GOT3 (cell line): ENCODE measurements at regions not wholly inside any gene's neighbourhood (a gene's known extent, or its start where the extent isn't known, plus 50 kb on each side); places are given as distances from the start of the nearest gene placed in this dataset.

Source experiments
- DNase-seq: peaks from one replicate; lab custom pipeline; 2025; ENCODE audit warnings: mixed read lengths; lab: John Stamatoyannopoulos, UW

DNA sequence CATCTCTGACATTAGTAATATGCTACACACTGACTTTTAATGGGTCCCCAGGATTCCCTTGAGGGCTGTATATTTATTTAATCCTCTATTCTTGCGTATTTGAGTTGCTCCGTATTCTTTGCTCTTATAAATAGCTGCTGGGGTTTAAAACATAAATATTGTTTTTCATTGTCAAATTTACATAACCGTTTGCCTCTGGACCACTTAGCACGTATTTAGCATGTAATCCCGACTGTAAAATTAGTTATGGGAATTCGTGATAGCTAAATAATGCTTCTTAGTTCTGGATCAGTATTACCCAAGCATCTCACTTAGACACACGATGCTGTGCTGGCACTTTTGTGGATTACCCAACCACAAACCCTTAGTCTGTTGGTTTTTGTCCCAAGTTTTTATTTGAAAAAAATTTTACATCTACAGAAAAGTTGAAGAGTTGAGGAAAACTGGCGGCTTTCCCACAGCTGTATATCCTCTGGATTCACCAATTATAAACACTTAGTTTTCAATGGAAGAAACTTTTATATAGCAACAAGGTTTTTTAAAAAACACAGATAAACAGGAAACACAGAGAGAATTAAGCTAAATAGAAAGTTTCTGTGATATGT lies 296.8 kb upstream of the TPM1 start:
- no peak for DNase-seq

GRCh38 chr15:62748196-62748595 lies 294.4 kb upstream of the TPM1 start:
- no peak for DNase-seq

DNA sequence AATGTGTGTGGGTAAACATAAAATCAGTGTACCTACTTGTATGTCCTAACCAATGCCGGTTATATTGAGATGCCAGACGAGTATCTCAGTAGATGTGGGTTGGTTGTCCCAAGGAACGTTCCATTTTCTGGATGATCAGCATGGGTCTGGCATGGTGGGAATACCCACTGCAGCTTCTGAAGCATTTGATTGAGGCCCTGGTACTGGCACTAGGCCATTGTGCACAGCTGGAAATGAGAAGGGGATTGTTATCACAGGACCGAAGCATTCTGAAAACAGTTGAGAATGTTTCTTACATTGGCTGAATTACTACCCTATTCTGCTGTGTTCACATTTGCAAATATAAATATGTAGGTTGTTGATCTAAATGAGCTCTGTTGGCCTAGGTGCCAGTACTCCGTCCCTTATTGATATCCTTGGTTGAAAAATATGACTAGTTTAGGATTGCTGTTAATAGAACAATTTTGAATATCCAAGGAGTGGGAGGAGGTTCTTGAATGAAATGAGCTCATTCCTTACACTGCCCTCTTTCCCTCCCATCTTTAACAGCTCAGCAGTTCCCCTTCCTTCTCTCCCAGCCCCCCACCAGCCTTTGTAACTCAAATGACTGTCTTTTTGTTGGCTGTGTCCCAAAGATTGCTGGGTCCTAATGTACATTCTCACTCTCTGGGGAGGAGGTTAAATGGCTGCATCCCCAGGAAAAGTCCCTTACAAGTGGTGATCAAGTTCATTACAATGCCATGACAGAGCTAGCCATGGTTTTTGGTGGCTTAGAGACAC lies 293.3 kb upstream of the TPM1 start:
- no peak for DNase-seq

GRCh38 chr15:62750471-62750870 lies 292.1 kb upstream of the TPM1 start:
- no peak for DNase-seq

DNA sequence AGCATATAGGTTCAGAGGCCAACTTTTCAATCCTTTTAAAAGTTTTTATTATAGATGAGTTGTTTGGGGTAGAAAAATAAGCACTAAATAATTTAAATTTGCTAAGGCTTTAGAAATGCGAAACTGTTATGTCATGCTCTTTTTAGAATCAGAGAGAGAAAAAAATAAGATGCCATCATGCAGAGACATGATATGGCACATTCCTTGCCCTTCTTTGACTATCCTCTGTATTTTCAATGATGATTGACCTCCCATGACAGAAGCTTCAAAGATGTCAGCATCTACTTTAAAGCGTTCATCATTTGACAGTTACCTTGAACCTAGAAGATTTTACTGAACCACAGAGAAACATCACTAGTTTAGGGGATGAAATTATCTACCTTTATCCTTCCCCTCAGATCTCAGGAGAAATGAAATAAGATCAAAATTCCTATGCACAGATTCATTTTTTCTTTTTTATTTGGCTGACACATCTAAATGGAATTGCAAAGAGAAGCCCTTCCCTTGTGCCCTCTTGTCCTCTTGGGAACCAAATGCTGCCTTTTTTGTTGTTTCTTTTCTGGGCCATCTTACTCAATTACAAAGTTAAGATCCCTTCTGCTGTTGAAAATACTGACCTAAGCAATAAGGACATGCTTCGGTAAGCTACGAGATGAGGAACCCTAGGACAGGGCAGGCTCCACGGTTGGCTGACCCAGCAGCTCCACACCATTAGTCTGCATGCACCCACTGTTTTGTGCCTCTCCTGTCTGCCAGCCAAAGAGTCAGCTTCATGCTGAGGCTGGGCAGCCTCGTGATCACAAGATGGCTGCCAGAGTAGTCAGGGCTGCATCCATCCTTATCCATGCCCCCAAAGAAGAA lies 289.7 kb upstream of the TPM1 start:
- DNase-seq = no peak

DNA sequence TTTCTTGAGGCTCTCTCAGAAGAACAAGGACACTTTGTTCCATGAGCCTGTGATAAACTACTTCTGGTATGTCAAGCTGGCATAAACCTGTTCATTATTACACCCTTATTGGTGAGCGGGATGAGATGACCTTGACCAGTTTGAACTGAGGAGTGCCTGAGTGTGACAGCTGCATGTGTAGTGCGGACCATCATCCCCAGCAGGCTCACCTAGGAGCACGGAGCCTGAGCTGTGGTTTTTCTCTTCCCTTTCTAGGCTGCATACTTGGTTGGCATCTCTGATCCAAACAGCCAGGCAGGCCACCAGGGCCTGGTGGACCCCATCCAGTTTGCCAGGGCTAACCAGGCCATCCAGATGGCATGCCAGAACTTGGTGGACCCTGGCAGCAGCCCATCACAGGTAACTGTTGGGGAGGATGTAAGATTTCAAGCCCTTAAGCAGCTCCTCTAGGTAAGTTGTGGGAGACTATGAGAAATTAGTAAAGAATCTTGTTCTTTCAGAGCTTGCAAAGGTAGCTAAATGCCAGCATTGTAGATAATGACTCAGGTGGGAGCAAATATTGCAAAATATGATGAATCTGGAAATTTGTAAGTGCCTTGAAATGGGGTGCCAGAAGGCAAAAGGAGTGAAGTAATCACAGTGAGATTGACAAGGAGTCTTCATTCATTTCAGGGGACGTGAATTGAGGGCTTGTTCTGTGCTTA lies 288.9 kb upstream of the TPM1 start:
- DNase-seq = no peak

DNA sequence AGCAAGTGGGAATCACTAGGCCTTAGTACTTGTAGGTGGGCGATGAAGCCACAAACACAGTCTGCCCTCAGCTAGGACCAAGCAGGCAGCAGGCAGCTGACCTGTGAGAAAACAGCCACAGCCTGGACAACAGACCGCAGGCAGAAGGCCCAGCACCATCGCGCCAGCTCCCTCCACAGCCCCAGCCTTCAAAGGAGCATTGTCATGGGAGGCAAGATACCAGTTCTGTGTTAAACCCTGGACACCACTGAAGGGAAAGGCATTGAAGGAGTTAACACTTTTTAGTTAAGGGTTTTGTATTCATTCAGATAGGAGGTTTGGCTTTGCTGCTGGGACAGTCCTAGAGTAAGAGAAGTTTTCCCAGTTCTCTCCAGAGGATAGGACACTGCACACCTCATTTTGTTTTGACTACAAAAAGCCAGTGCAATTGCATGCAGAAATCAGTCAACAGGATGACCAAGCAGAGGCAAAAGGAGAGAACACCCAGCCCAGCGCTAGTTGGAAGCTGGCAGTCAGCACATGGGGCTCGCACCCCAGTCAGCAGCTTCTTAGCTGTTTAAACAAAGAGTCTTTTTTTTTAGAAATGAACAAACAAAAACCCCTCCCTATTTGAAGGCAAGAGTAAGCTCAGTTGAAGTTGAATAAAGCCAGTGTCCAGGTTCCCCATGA lies 286.1 kb upstream of the TPM1 start:
- no peak for DNase-seq

DNA sequence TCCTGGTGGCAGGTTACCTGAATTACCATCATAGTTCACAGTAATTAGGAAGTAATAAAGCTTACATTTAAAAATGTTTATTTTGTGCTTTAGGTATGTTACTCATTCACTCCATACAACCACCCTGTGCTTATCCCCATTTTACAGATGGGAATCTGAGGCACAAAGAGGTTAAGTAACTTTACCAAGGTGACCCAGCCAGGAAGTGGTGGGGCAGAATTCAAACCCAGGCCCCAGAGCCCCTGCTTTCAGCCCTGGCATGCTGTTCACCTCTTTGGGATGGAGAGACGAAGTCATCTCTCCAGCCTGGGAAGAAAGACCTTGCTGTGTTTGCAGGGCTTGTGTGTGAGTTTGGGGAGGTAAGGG lies 285.6 kb upstream of the TPM1 start:
- DNase-seq = no peak

DNA sequence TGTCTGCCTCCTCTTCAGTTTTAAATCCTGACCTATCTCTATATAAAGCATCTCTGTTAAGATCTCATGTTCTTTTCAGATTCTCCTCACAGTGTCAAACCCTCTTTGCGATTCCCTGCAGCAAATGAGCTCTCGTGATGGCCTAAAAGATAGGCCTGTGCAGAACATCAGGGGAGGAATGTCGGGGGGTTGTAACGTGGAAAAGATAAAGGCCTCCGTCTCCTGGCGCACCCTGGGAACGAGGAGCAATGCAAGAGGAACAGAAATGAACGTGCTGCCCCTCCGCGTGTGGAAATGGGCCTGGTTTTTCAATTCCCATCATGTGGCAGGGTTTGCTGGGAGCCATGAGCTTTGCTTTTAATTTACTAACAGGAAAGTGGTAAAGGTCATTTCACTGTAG lies 285.0 kb upstream of the TPM1 start:
- DNase-seq = no peak

DNA sequence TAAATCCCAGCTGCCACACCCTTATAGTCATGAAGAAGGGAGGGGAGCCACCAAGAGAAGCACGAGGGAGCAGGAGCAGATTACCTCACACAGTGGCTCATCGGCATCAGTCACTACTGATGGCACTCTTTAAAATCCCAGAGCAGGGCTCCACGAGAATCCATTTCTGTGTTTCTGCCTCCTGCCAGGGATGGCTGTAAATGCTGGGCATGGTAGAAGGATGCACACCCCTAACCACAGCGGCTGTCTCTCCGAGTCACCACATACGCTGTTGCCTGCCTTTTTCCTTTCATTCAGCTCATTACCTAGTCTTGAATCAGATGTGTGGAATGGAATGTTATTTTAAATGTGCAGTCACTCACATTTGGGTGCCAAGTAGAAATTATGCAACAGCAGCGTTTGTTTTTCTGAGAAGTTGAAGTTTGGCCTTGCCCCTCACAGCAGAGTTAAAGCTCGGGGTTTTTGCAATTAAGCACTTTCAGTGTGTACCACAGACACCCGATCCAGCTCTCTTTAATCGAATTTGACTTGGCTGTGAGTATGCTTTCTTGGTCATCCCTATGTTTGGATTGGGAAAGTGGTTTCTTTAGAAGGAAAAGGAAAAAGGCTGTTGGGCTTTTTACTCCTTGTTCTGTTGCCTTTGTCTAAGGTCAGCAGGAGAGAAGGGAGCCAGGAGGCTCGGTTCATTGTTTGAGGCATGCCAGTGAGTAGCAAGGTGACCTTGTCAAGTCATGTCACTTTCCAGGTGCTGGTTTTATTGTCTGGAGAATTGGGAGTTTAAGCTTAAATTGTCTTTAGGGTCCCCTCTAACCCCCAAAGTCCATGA lies 284.2 kb upstream of the TPM1 start:
- DNase-seq = peak; percentile 31

- DNase-seq = no peak
Observed at GRCh38 chr15:62758952-62759349, 283.6 kb upstream of the TPM1 start.

DNA sequence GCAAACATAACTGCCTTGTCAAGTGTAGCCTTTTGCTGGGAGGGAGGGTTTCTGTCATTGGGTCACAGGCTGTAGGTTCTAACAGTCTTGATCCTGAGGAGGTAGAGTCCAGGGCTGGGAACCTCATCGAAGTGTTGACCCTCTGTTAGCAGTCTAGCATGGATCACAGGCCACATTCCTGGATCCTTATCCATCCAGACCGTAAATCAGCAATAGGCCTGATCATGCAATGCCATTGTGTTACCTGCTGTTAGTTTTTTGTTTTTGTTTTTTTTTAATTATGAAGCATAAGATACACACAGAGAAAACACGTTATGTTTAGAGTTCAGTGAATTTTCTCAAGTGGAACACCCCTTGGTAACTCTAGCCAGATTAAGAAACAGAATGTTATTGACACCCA lies 282.0 kb upstream of the TPM1 start:
- DNase-seq = no peak

DNA sequence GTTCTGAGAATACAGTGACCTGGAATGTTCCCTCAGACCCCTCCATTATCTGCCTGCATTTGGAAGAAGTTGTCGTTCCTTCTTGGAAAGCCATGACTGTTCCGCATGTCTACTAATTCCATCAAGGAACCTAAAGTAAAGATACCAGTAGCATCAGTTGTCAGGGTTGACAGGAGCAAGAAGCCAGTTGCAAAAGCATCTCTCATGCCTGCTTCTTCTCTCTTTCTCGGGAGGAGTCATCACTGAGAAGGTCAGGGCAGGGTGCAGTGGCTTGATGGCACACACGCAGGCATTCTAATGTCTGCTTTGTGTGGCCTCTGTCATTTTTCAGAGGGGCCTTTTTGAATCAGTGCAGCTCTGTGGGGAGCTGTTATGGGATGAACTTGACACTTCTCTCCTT lies 276.6 kb upstream of the TPM1 start:
- DNase-seq = no peak

DNA sequence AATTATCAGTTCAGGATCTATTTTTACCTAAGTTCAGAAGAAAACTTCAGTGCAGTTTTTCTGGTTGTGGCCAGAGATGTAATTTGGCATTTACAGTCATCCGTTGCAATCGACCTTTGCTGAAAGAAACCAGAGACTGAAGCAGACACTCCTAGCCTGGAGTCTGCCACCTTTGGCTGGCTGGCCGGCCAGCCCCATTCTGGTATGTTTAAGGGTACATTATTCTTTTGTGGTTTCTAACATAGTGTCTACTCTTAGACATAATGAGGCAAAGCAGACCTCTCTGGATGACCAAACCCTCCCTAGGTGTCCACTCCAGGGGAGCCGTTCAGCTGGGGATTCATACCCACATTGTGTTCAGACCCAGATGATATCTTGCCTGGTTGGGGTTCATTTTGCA lies 275.9 kb upstream of the TPM1 start:
- DNase-seq = no peak

DNA sequence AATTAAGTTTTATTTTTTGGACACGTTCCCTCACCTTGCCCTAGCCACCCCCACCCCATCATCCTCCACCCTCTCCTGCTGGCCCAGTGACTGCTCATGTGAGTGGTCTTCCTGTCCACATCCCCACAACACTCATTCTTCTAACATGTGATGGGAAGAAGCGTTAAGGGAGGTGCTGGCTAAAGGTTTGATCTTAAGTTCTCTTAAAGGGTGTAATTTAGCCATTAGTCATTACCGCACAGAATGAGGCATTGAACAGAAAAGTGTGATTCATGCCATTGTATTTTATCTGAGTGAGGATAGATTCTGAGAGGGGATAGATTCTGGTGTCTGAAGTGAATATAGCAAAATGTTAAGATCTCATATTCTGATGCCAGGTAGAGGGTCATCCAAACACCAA lies 272.9 kb upstream of the TPM1 start:
- DNase-seq = no peak

- no peak for DNase-seq
Observed at GRCh38 chr15:62770111-62770660, 272.4 kb upstream of the TPM1 start.

GRCh38 chr15:62770752-62771151 lies 271.8 kb upstream of the TPM1 start:
- no peak for DNase-seq

DNA sequence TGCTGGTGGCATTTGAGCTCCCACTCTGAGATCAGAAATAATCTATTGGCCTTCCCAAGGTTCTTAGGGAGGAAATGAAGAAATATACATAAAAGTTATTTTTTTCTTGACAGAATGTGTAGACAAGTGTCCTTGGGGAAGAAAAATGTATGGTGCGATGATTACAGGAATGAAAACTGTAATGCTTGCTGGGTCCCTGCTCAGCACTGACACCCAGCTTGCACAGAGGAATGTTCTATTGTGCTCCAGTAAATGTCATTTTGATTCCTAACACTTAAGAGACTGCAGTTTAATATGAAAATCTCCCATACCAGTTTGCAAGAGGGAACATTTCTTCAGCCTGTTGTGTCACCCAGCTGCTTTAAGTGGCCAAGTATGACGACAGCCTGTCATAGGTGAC lies 271.3 kb upstream of the TPM1 start:
- DNase-seq = no peak

- DNase-seq = no peak
Observed at GRCh38 chr15:62773369-62774165, 269.0 kb upstream of the TPM1 start.

GRCh38 chr15:62775932-62776331 lies 266.6 kb upstream of the TPM1 start:
- no peak for DNase-seq
